Esophagus (tissue), 2 donors: ENCODE measurements at regions not wholly inside any gene's neighbourhood (a gene's known extent, or its start where the extent isn't known, plus 50 kb on each side); places are given as distances from the start of the nearest gene placed in this dataset.
A peak's percentile ranks its signal among the peaks of the same experiment; 100 is the strongest.

Source experiments
- H3K27ac ChIP-seq, 2 donors: one replicate each; pipeline ENCODE4 v1.5.1; 2013; ENCODE audit warnings: low read depth in 2 of 2, mild to moderate bottlenecking in 2 of 2, inconsistent platforms in 1 of 2, low read length in 1 of 2, moderate library complexity in 1 of 2
- H3K27me3 ChIP-seq, 2 donors: one replicate each; pipeline ENCODE4 v1.6.1; 2013; ENCODE audit warnings: low read length in 2 of 2, control low read depth in 1 of 2, mild to moderate bottlenecking in 1 of 2; ENCODE audit not compliant: insufficient read depth in 2 of 2, control insufficient read depth in 1 of 2
- H3K36me3 ChIP-seq, 2 donors: one replicate each; pipeline ENCODE4 v1.6.1; 2013; ENCODE audit warnings: low read length in 1 of 2; ENCODE audit not compliant: control insufficient read depth in 2 of 2, insufficient read depth in 2 of 2
- H3K4me1 ChIP-seq, 2 donors: one replicate each; pipeline ENCODE4 v1.6.1; 2013; ENCODE audit warnings: low read length in 1 of 2; ENCODE audit not compliant: control insufficient read depth in 2 of 2, insufficient read depth in 2 of 2
- H3K4me3 ChIP-seq, 2 donors: one replicate each; pipeline ENCODE4 v1.5.1; 2013; ENCODE audit warnings: low read length in 2 of 2, mild to moderate bottlenecking in 2 of 2, low read depth in 1 of 2, moderate library complexity in 1 of 2
- H3K9me3 ChIP-seq, 2 donors: one replicate each; pipeline ENCODE4 v1.6.1; 2013; ENCODE audit warnings: mild to moderate bottlenecking in 2 of 2, low read depth in 1 of 2, low read length in 1 of 2, moderate library complexity in 1 of 2; ENCODE audit not compliant: control insufficient read depth in 2 of 2, insufficient read depth in 1 of 2
- WGBS, 2 donors: extraction: QIAGEN DNeasy Blood & Tissue Kit; methylation state at CpG; one replicate each; pipeline ENCODE4 v1.1.7; 2013; 5-methylcytosine and 5-hydroxymethylcytosine counted together
- donor health status: healthy with polysubstance abuse.
- donor health status: Bipolar disorder and iron deficiency.

GRCh38 chr17:27233776-27234175 is 60.1 kb upstream of the WSB1 start:
- Histone ChIP-seq H3K4me1 (no peaks in the 10 kb centered on the region), H3K36me3 (no peaks in the 10 kb centered on the region), H3K27ac (no peak overlapping the region), H3K27me3 (no peaks in the 10 kb centered on the region), H3K9me3 (no peaks in the 10 kb centered on the region), H3K4me3 (no peak overlapping the region)
- WGBS, 2 donors: 63 to 65% methylated on average over 5 of the region's 5 CpGs

- Histone ChIP-seq H3K9me3 (no peaks in the 10 kb centered on the region), H3K27me3 (no peaks in the 10 kb centered on the region), H3K4me1 (peaks cover 0 to 6% of the 10 kb centered on the region in 2 donors), H3K36me3 (no peaks in the 10 kb centered on the region), H3K27ac (no peak overlapping the region), H3K4me3 (no peak overlapping the region)
- 56 to 63% methylated on average over 3 of the region's 3 CpGs for WGBS, 2 donors
Observed at GRCh38 chr17:27236717-27237315, 57.1 kb upstream of the WSB1 start.

GRCh38 chr17:27237890-27238289 is 56.0 kb upstream of the WSB1 start:
- no peaks in the 10 kb centered on the region for H3K36me3 ChIP-seq
- H3K4me1 ChIP-seq: peaks cover 0 to 8% of the 10 kb centered on the region in 2 donors
- no peaks in the 10 kb centered on the region for H3K27me3 ChIP-seq
- H3K27ac ChIP-seq: peak overlapping the region in 1 of 2 donors; percentile 7
- 90 to 91% methylated on average over 7 of the region's 7 CpGs for WGBS, 2 donors
- H3K9me3 ChIP-seq: no peaks in the 10 kb centered on the region
- no peak overlapping the region for H3K4me3 ChIP-seq

GRCh38 chr17:27239046-27239445 is 54.9 kb upstream of the WSB1 start:
- Histone ChIP-seq H3K4me3 (no peak overlapping the region), H3K36me3 (no peaks in the 10 kb centered on the region), H3K9me3 (no peaks in the 10 kb centered on the region), H3K27ac (peak overlapping the region in 1 of 2 donors; percentile 6), H3K4me1 (peaks cover 0 to 9% of the 10 kb centered on the region in 2 donors), H3K27me3 (no peaks in the 10 kb centered on the region)
- 68 to 77% methylated on average over 5 of the region's 5 CpGs for WGBS, 2 donors

- no peaks in the 10 kb centered on the region for H3K36me3 ChIP-seq
- no peaks in the 10 kb centered on the region for H3K27me3 ChIP-seq
- peaks cover 0 to 12% of the 10 kb centered on the region in 2 donors for H3K4me1 ChIP-seq
- 82 to 88% methylated on average over 7 of the region's 7 CpGs for WGBS, 2 donors
- no peak overlapping the region for H3K27ac ChIP-seq
- no peaks in the 10 kb centered on the region for H3K9me3 ChIP-seq
- H3K4me3 ChIP-seq: no peak overlapping the region
Observed at GRCh38 chr17:27239584-27239983, 54.3 kb upstream of the WSB1 start.

- 72% methylated on average over 10 of the region's 10 CpGs for WGBS, 2 donors
- Histone ChIP-seq H3K4me1 (peaks cover 0 to 15% of the 10 kb centered on the region in 2 donors), H3K27ac (peak overlapping the region in 1 of 2 donors; percentile 86), H3K27me3 (no peaks in the 10 kb centered on the region), H3K36me3 (no peaks in the 10 kb centered on the region), H3K4me3 (no peak overlapping the region), H3K9me3 (no peaks in the 10 kb centered on the region)
Observed at GRCh38 chr17:27240086-27240801, 53.7 kb upstream of the WSB1 start.

GRCh38 chr17:27240802-27241155 is 53.1 kb upstream of the WSB1 start:
- no peaks in the 10 kb centered on the region for H3K9me3 ChIP-seq
- peak overlapping the region in 1 of 2 donors; percentile 86 for H3K27ac ChIP-seq
- H3K4me3 ChIP-seq: no peak overlapping the region
- no peaks in the 10 kb centered on the region for H3K27me3 ChIP-seq
- WGBS, 2 donors: 66 to 71% methylated on average over 5 of the region's 5 CpGs
- no peaks in the 10 kb centered on the region for H3K36me3 ChIP-seq
- H3K4me1 ChIP-seq: peaks cover 0 to 17% of the 10 kb centered on the region in 2 donors

GRCh38 chr17:27241346-27241946 is 52.5 kb upstream of the WSB1 start:
- peak overlapping the region; percentile 86 for H3K27ac ChIP-seq
- H3K27me3 ChIP-seq: no peaks in the 10 kb centered on the region
- H3K4me1 ChIP-seq: peaks cover 0 to 17% of the 10 kb centered on the region in 2 donors
- 34 to 35% methylated on average over 5 of the region's 5 CpGs for WGBS, 2 donors
- H3K9me3 ChIP-seq: no peaks in the 10 kb centered on the region
- no peak overlapping the region for H3K4me3 ChIP-seq
- no peaks in the 10 kb centered on the region for H3K36me3 ChIP-seq

- no peaks in the 10 kb centered on the region for H3K9me3 ChIP-seq
- H3K27me3 ChIP-seq: no peaks in the 10 kb centered on the region
- peaks cover 0 to 21% of the 10 kb centered on the region in 2 donors for H3K4me1 ChIP-seq
- peak overlapping the region; percentile 86 to 88 for H3K27ac ChIP-seq
- WGBS, 2 donors: 74 to 88% methylated on average over 1 of the region's 1 CpG
- H3K4me3 ChIP-seq: no peak overlapping the region
- no peaks in the 10 kb centered on the region for H3K36me3 ChIP-seq
Observed at GRCh38 chr17:27242951-27243350, 51.0 kb upstream of the WSB1 start.
